GM19239 (cell line): ENCODE measurements at regions not wholly inside any gene's neighbourhood (a gene's known extent, or its start where the extent isn't known, plus 50 kb on each side); places are given as distances from the start of the nearest gene placed in this dataset.

Experiments used
- DNase-seq: peaks from one replicate; pipeline ENCODE4 v3.0.0; 2011; ENCODE audit warnings: low spot score; ENCODE audit not compliant: insufficient read length
- FAIRE-seq: peaks from 2 replicates; lab custom pipeline; 2011; peaks lifted over from hg19 to GRCh38; lab: Jason Lieb, UNC

GRCh38 chr12:118925407-118925806, 55.9 kb upstream of the SRRM4 start:
- FAIRE-seq (no peak), DNase-seq (no peak)

DNA sequence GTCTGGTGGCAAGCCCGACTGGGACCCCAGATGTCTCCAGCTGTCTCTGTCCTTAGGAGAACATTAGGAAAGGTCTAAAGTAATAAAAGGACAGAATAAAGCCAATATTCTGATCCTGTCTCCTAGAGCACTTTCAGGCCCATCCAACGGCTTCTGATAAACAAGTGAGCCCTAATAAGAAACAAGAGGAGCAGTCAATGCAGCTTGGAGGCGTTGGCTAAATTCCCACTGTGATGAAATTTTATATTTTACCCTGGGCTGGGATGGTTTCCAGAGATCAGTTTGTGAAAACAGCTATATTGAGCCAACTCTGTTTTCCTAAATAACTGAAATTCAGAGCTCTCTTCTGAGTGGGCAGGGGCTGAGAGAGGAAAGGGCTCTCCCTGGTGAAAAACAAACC, 55.5 kb upstream of the SRRM4 start:
- DNase-seq = no peak
- FAIRE-seq = no peak
